ENCODE measurements at regions not wholly inside any gene's neighbourhood (a gene's known extent, or its start where the extent isn't known, plus 50 kb on each side); places are given as distances from the start of the nearest gene placed in this dataset.

DNA sequence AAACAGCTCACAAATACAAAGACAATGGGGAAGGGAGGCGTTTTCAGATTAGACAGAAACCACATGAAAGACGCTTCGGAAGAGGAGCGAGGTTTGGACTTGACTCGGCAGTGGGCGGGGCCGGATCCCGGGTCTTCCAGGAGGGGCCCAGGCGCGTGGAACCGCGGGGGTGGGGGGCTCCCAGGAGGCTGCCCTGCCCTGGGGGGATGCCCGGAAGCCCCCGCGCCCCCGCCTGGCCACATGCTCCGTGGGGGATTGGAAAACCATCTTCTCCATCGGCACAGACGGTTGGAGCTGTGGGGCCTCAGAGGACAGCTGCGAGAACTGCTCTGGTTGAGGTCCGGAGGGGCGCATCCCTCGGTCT is 186.0 kb upstream of the SHH start:
- Mint-ChIP-seq H3K27ac (no peak overlapping the region), H3K27me3 (peaks cover 17% of the 10 kb centered on the region), H3K4me1 (ENCODE audit: low read depth) (peaks cover 55% of the 10 kb centered on the region), H3K36me3 (ENCODE audit: low read depth) (no peaks in the 10 kb centered on the region), H3K4me3 (peak overlapping the region; percentile 47), H3K9me3 (no peaks in the 10 kb centered on the region)
- no peak for TF ChIP-seq CTCF (IDR thresholded peaks at IDR 0.05)
- Histone ChIP-seq H3K36me3 (ENCODE audit: insufficient read depth, low read length) (no peaks in the 10 kb centered on the region), H3K9me3 (ENCODE audit: control insufficient read depth in 1 of 2, insufficient read depth in 1 of 2, low read length in 2 of 2) (peaks cover 0 to 31% of the 10 kb centered on the region in 2 experiments), H3K4me1 (ENCODE audit: insufficient read depth, low read length) (peaks cover 45% of the 10 kb centered on the region), H3K27me3 (ENCODE audit: control insufficient read depth in 1 of 2, insufficient read depth in 2 of 2, low read length in 2 of 2) (peaks cover 0 to 3% of the 10 kb centered on the region in 2 experiments), H3K27ac (ENCODE audit: low read depth in 1 of 2, low read length in 2 of 2) (no peak overlapping the region), H3K4me3 (ENCODE audit: low read length) (no peak overlapping the region)
- peak; percentile 54 for ATAC-seq (ENCODE audit: poor library complexity)
- ChIA-PET POLR2A (interaction anchor here (1.1 kb wide), 1 partner anchor 10 kb away, joined by 3 read pairs; no protein-coding TSS in a partner anchor), CTCF (no interaction called here)
- intact Hi-C loops (cut with DNase I, micrococcal nuclease) = no loop called here
- peak in 1 of 14 experiments; percentile 34 for DNase-seq

GRCh38 chr7:155997431-155998327 is 185.4 kb upstream of the SHH start:
- Mint-ChIP-seq H3K27me3 (peaks cover 17% of the 10 kb centered on the region), H3K36me3 (ENCODE audit: low read depth) (no peaks in the 10 kb centered on the region), H3K27ac (no peak overlapping the region), H3K9me3 (no peaks in the 10 kb centered on the region), H3K4me1 (ENCODE audit: low read depth) (peaks cover 61% of the 10 kb centered on the region), H3K4me3 (peak overlapping the region; percentile 50)
- Histone ChIP-seq H3K9me3 (ENCODE audit: control insufficient read depth in 1 of 2, insufficient read depth in 1 of 2, low read length in 2 of 2) (peaks cover 0 to 32% of the 10 kb centered on the region in 2 experiments), H3K27me3 (ENCODE audit: control insufficient read depth in 1 of 2, insufficient read depth in 2 of 2, low read length in 2 of 2) (peaks cover 0 to 3% of the 10 kb centered on the region in 2 experiments), H3K36me3 (ENCODE audit: insufficient read depth, low read length) (no peaks in the 10 kb centered on the region), H3K4me1 (ENCODE audit: insufficient read depth, low read length) (peaks cover 49% of the 10 kb centered on the region), H3K27ac (ENCODE audit: low read depth in 1 of 2, low read length in 2 of 2) (no peak overlapping the region), H3K4me3 (ENCODE audit: low read length) (no peak overlapping the region)
- ATAC-seq (ENCODE audit: poor library complexity) = peak; percentile 29
- TF ChIP-seq CTCF (IDR thresholded peaks at IDR 0.05) = no peak
- peak in 1 of 14 experiments; percentile 20 for DNase-seq
- intact Hi-C loops (cut with DNase I, micrococcal nuclease) = no loop called here
- POLR2A ChIA-PET = interaction anchor here (1.1 kb wide), 2 partner anchors 9 to 35 kb away, joined by 3 read pairs; no protein-coding TSS in a partner anchor
- CTCF ChIA-PET = no interaction called here

DNA sequence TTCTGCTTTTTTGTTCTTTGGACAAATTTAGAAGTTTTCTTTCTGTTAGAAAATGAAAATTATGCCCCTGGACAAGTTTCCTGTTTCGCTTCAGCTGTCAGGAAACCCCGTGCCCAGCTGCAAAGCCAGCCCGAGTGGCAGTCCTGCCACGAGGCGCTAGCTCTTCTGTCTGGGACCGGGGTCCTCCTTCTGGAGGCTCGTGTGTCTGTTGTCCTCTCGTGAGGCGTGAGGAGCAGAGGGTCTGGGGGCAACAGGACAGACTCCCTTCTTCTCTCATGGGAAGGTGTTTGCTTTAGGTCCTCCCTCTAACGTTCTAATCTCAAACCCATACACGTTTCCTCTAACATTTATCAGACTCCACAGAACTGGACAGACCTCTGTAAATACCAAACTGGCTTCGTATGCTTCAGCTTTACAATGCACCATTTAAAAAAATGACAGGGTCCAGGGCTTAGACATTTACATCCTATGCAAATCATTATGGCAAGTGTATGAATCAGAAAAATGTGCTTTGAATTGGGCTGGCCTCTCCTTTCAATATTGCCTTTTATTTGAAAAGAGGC is 184.5 kb upstream of the SHH start:
- Histone ChIP-seq H3K36me3 (ENCODE audit: insufficient read depth, low read length) (no peaks in the 10 kb centered on the region), H3K9me3 (ENCODE audit: control insufficient read depth in 1 of 2, insufficient read depth in 1 of 2, low read length in 2 of 2) (peaks cover 0 to 40% of the 10 kb centered on the region in 2 experiments), H3K4me3 (ENCODE audit: low read length) (no peak overlapping the region), H3K27ac (ENCODE audit: low read depth in 1 of 2, low read length in 2 of 2) (no peak overlapping the region), H3K4me1 (ENCODE audit: insufficient read depth, low read length) (peaks cover 56% of the 10 kb centered on the region), H3K27me3 (ENCODE audit: control insufficient read depth in 1 of 2, insufficient read depth in 2 of 2, low read length in 2 of 2) (peaks cover 0 to 3% of the 10 kb centered on the region in 2 experiments)
- H3K4me1 Mint-ChIP-seq (ENCODE audit: low read depth) = peaks cover 68% of the 10 kb centered on the region
- no peak overlapping the region for H3K27ac Mint-ChIP-seq
- no peak for TF ChIP-seq CTCF (IDR thresholded peaks at IDR 0.05)
- no peak for ATAC-seq (ENCODE audit: poor library complexity)
- CTCF ChIA-PET = no interaction called here
- intact Hi-C loops (cut with DNase I, micrococcal nuclease) = no loop called here
- no peak for DNase-seq
- no peaks in the 10 kb centered on the region for H3K36me3 Mint-ChIP-seq (ENCODE audit: low read depth)
- H3K9me3 Mint-ChIP-seq = no peaks in the 10 kb centered on the region
- peaks cover 17% of the 10 kb centered on the region for H3K27me3 Mint-ChIP-seq
- POLR2A ChIA-PET = interaction anchor here (1.1 kb wide), 1 partner anchor 34 kb away, joined by 3 read pairs; no protein-coding TSS in a partner anchor
- H3K4me3 Mint-ChIP-seq = peak overlapping the region; percentile 50

Data from CD4-positive, alpha-beta T cell (primary cell).